ENCODE measurements at regions not wholly inside any gene's neighbourhood (a gene's known extent, or its start where the extent isn't known, plus 50 kb on each side); places are given as distances from the start of the nearest gene placed in this dataset.

DNA sequence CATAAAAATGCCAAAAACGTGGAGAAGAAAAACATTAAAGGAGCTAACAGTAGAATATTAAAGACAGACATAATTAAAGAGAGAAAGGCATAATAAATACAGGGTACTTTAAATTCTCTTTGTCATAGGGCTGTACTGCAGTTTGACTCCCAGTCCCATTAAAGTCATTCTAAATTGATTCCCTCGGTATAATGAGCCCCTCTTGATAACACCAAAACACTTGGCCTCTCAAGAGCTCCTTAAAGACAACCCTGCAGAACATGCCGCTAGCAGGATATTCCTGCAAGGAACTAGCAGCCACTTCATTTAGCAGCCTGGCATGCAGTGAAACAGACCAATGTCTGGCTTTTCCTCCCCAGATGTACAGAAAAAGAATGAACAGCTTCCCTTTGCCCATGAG, 273.8 kb upstream of the ESRRG start:
- no peak for DNase-seq (ENCODE audit: low spot score)

DNA sequence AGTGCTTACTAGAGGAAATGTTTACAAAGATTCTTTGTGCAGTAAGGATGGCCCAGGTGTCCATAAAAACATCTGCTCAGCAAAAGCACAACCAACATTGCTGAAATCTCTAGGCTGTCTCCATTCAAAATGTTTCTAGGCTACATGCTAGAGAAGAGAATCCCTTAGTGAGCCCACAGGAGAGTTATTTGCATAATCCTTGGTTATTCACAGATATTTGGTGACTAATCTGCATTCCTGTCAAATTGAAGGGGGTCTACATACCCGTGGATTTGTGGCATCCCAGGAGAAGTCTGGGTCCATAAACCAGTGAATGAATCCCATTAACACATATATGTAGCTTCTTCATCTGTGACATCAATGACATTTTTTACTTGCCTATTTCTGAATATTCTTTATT, 261.3 kb upstream of the ESRRG start:
- DNase-seq (ENCODE audit: low spot score) = no peak

DNA sequence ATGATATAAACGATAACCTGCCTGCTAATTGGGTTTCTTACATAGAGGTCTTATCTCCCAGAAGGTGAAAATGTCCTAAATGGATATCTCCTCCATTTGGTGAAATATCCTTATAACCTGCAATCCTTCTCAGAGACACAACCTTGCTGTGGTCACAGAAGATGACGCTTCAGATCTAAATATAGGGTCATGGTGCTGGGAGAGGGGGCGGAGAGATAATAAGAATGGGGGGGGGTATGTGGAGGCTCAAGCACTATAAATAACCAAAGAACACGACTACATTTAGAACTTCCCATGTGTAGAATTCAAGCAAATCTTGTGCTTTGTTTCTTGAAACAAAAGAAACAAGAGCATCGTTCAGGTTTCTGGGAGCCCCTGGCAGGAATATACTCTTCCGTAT, 260.6 kb upstream of the ESRRG start:
- DNase-seq (ENCODE audit: low spot score) = no peak

DNA sequence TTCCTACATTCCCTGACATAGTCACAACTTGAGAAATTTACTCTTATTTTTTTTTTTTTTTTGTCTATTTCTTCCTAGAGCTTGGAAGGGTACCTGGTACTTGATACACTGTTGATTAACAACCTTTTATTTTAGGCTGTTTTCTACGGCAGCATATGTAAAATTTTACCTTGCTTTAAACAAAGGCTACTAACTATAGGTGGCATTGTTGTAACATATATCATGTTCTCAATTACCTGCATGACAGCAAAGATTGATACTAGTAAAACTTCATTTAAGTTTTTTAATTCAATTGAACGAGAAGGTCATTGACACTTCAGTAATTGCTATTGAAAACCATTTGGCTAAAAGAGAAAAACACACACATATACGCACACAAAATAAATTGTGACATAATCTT, 238.3 kb upstream of the ESRRG start:
- no peak for DNase-seq (ENCODE audit: low spot score)

DNA sequence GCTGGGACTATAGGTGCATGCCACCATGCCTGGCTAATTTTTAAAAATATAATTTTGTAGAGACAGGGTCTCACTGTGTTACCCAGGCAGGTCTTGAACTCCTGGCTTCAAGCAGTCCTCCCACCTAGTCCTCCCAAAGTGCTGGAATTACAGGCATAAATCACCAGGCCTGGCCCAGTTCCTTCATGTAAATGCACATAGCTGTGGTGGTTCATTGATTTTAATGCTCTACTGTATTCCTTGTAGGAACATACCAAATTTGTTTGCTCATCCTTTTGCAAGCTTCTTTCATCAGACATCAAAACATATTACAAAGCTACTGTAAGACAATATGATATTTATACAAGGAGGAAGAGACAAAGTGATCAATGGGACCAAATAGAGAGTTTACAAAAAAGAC, 237.5 kb upstream of the ESRRG start:
- no peak for DNase-seq (ENCODE audit: low spot score)

DNA sequence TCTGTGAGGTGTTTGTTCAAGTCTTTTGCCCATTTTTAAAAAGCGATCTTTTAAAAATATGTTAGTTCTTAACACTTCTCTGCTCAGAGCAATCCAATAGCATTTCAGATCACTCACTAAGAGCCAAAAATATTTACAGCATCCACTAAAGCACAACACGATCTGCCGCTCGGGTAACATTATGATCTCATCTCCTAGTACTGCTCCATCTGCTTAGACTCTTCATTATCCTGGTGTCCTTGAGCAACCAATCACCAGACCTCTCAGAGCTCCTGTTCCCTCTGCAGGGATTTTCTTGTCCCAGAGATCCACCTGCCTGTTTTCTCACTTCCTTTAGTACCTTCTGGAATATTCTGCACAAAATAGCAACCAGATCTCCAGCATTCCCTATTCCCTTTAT, 235.3 kb upstream of the ESRRG start:
- DNase-seq (ENCODE audit: low spot score) = no peak

DNA sequence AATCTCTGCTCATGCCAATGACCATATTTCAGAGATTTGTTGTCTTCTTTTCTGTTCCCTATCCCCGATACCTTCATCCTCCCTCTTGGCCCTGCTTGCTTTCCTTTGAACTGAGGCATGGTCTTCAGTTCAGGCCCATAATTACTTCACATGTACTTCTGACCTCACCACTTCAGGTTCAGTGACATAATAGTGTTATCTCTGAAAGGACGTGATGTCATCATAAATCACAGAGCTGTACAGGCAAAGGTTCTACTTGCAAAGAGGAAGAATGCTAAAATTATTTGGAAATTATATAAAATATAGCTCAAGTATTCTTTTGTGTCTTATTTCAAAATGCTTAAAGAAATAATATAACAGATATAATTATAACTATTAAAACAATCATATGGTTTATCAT, 230.3 kb upstream of the ESRRG start:
- DNase-seq (ENCODE audit: low spot score) = no peak

DNA sequence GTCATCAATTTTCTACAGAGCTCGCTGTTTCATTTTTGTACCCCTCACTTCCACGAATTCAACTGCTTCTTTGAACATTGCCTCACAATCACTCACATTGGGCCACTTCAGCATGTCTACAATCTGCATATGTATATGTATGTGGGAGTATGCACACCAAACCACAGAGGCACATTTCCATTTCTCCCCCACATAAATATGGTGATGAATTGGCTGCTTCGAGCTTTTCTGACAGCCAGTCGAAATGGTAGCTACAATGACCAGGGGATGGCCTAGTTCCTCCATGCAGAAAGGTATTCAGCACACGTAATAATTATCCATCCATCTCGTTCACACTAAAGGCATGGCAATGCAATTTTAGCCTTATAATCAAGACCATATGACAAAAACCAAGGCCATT, 229.6 kb upstream of the ESRRG start:
- no peak for DNase-seq (ENCODE audit: low spot score)

DNA sequence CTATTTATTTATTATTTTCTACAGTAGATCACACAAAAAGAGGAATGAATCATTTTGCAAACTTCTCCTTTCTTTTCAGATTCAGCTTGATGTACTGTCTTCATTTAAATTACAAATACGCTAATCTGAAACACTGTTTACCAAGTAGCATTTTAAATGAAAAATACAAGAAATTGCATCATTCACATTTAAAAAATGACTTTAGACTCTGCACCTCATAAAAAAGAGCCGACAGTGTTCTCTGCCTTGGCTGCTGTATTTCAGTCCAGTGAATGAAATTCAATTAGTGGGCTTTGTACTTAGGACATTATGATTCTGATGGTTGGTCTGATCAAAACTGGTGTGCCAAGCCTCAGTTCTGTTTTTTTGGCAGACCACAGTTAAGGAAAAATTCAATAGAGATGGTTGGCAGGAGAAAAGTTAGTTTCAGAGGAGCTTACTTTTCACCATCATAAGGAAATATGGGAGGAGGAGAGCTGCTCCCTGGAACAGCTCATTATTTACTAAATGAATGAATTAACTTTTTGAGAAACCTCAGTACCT, 222.4 kb upstream of the ESRRG start:
- DNase-seq (ENCODE audit: low spot score) = no peak

DNA sequence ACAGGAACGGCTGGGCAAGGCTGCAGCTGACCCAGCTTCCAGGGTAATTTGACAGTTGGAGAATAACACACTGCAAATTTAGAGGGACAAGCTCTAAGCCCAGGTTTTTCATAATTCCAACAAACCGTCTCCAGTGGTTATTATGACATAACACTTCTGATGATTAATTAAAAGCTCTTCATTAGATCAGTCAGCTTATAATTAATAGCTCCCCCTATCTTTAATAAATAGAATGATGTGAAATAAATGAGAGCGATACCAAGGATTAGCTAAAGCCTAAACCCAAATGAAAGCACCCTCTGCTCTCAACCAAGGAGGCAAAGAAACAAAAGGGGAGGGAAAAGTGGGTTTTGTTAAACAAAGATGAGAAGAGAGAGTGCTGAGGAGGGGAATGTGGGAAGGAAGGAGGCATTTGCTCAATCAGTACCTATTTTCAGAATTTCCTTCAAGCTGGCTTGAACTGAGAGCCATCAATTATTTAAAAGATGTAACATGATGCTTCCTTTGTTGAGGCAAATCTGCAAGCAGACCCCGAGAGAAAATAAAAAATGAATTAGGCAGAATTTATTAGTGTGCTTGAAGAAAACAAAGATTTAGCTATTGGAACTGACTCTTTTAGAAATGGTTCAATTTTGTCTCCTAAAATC, 221.8 kb upstream of the ESRRG start:
- no peak for DNase-seq (ENCODE audit: low spot score)

DNA sequence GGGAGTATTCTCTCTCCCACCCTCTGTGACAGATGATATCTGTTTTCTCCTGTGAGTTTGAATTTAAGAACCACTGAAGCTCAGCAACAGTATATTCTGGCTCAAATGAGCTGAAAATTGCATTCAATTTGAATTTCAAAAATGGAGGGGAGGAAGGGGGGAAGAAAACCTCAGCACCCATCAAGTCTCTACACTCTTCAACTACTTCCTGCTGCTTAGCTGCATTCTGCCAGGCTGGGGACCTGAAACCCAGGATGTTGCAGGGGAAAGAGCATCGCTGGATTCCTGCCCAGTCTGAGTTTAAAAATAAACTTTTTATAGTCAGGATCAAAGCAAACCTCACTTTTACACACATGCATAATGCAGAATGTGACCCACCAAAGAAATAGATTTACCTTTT, 214.3 kb upstream of the ESRRG start:
- DNase-seq (ENCODE audit: low spot score) = no peak

DNA sequence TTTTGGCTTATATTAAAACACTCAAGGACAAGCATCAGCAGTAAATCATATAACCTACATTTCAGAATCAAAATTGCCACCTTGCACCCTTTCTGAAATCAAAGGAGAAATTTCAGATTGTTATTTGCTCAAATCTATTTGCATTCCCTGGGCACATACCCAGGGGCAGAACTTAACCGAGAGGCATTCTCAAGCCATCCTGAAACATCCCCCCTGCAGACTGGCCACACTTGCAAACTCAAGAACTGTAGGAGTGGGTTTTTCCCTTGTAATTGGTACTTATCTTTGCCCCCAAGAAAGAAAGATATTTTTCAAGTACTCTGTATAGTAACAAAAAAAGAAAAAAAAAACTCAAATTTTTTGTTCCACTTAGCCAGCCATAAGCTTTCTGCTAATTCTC, 213.6 kb upstream of the ESRRG start:
- no peak for DNase-seq (ENCODE audit: low spot score)

DNA sequence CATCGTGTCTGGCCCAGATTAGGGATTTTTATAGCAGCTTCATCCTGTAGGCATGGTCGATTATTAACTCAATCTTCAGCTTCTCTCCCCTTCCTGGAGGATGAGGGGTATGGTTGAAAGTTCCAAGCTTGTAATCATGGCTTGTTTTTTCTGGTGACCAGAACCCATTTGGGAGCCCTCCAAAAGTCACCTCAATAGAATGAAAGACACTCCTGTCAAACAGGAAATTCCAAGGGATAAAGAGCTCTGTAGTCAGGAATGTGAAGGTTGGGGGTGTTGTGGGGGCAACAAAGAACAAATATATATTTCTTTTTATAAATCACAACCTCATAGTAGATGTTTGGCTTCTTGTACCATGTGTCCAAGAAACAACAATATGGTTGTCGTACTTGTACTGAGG, 212.7 kb upstream of the ESRRG start:
- DNase-seq (ENCODE audit: low spot score) = no peak

DNA sequence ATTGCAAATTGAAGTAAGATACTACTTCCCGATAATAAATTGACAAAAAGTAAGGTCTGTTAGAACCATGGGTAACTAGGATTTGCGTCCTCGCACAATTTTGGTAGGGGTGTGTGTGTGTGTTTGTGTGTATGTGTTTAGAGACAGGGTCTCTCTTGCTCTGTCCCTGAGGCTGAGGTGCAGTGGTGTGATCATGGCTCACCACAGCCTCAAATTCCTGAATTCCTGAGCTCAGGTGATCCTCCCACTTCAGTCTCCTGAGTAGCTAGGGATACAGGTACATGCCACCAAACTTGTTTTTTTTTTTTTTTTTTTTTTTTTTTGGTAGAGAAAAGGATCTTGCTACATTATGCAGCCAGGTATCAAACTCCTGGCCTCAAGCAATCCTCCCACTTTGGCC, 209.2 kb upstream of the ESRRG start:
- no peak for DNase-seq (ENCODE audit: low spot score)

DNA sequence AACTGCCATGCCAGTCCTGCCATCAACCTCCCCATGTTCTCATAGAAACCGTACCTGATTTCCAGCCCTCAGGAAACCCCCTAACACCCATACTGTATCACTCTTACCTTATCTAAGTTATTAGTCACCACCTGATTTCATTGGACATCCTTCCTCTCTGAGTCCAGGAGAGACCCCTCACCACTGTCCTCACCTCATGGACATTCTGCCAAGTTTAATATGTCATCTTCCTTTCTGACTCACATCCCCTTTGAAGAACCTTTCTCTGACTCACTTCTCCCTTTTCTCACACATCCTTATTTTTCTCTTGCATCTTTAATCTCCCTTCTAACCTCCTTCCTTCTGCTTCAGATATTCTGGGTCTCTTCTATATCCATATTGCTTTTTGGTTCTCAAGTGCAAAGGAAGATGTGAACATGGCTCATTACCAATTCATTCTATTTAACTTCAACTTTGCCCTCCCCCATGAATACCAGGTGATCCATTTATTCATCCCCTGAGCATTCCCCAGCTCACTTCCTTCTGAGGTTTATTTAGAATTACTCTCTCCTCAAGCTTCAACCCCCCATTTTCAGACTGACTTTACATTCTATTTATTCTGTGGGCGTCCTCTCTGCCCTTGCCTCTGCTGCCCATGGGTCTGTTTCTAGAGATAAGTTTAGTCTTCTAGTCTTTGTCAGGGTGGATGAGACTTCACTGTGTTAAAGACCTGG, 206.8 kb upstream of the ESRRG start:
- DNase-seq (ENCODE audit: low spot score) = no peak

DNA sequence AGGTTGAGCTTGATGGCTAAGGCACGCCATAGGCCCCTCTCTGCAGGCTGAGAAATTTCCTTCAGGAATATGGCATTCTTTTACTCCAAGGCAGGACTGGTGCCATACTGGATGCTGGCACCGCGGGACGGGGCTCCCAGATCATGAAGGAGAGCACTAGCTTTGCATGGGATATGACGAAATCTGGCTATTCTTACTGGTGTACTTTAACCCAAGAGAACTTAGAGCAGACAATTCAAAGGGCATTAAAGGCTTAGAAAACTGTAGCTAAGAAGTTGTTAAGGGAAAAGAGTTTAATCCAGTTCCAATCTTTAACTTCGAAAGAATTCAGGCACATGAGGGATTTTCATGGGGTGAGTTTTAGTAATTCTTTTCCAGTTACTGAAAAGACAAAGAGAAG, 204.4 kb upstream of the ESRRG start:
- no peak for DNase-seq (ENCODE audit: low spot score)

DNA sequence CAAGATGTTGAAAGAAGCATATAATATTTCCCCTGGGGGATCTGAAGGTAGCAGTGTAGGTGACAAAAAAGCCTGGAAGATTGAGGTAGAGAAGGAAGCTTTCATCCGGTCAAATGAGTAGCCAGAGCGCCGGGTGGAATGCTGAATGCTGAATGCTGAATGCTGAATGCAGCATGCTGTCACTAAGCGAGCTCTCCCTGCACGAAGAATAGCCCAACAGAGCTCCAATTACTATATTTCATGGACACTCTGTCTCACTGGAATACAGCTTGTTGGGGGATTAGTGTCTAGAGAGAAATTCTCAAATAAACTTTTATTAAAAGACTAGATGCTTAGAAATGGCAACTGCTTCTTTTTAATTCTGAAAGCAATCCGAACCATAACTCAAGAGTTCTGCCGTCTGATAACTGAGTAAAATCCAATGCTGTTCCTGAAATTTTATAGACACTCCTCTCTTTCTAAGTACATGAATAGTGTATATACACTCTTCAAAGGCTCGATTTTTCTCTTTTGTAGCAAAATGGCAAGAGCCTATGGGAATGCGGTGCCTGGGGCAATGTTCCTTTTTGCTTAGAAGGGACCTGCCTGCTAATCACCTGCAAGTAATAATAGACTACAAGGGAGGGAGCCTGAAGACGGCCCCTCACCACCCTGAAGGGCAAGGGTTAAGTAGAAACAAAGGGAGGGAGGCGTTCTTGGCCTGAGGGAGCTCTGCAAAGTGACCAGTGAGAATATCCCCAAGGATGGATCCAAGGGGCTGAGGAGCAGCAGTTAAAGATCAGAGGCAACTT, 203.7 kb upstream of the ESRRG start:
- no peak for DNase-seq (ENCODE audit: low spot score)

DNA sequence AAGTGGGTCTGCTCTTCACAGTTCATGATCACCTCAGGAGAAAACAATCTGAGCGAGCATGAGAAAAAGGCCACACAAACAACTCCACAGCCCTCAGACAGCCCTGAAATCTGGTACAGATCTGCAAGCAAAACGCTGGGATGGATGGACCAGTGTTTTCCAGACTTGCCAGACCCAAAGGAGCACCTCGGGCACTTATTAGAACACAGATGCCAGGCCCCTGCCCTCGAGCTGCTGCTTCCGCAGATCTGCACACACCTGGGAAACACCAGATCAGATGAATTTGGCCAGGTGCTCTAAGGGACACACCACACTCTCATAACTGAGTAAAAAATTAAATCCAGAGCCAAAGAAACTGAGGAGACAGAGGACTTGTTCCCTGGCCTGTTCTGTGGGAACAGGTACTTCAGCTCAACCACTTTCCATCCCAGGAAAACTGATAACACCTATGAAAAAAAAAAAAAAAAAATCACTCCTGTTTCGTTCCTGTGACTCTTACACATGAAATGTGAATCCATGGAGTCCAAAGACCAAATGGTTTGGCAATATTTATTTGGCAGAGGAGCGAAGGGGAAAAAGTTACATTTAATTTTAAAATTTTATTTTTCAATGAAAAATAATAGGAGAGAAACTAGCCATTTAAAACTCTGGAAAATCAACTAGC, 202.9 kb upstream of the ESRRG start:
- no peak for DNase-seq (ENCODE audit: low spot score)

DNA sequence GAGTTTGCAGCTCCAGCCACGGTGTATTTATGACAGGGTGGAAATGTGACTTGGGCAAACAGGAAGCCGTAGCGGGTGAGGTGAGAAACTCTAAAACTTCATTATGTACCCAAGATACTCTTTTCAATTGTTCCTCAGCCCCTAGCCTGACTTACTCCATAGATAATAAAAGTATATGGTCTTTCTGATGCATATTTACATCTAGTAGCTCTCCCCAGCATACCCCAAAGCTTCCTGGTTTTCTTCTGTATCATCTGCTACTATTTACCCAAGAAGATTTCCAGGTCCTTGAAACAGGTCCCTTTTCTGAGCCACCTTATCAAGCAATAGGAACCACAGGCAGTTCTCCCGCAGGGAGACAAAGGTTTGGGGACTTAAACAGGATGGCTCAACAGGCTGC, 201.5 kb upstream of the ESRRG start:
- no peak for DNase-seq (ENCODE audit: low spot score)

DNA sequence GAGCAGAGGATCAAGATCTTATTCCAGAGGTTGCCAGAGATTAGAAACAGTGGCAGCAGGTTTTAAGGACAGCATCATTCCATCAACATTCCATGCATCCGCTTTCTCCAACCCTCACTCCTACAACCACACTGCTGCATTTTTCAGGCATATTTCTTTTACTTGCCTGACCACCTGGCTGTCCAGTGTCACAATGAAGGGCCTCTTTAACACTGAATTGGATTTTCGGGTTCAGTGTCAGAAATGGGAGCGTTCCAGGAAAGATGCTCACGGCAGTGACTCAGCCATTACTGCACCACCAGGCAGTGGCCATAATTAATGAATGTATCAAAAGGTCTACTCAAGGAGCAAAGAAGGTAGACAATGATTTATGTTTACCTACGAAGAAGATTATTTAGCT, 200.4 kb upstream of the ESRRG start:
- no peak for DNase-seq (ENCODE audit: low spot score)

DNA sequence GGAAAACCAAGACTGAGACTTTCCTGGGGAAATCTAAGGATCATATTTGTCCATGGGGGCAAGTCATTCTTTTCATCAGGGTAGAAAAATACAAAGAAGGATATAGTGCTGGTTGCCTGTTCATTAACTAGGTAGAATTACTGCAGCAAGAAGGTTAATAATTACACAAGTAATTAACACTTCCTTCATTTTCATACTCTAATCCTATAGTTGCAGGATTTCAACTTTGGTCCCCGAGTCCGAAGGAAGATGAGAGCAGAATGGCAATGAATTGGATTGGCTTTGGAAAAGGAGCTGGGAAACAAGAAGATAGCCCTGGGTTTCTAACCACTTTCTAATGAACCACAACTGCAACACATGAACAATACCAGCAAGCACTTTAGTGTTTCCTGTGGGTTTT, 199.2 kb upstream of the ESRRG start:
- no peak for DNase-seq (ENCODE audit: low spot score)

DNA sequence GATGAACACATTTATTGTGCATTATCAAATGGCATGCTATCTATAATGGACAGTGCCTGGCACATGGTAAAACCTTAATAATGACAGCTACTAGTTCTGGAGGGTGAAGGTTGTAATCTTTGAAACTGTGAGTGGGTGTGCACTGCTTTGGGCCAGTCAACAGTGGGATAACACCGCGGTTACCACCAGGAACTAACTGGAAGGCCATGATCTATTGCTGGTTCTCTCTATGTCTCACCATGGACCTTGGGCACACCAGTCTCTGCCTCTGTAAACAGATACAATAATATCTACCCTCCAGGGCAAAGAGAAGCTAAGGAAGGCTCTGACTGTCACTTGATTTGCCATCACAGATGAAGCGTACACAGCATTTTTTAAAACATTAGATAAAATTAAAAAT, 198.6 kb upstream of the ESRRG start:
- DNase-seq (ENCODE audit: low spot score) = no peak
